ENCODE measurements at regions not wholly inside any gene's neighbourhood (a gene's known extent, or its start where the extent isn't known, plus 50 kb on each side); places are given as distances from the start of the nearest gene placed in this dataset.

DNA sequence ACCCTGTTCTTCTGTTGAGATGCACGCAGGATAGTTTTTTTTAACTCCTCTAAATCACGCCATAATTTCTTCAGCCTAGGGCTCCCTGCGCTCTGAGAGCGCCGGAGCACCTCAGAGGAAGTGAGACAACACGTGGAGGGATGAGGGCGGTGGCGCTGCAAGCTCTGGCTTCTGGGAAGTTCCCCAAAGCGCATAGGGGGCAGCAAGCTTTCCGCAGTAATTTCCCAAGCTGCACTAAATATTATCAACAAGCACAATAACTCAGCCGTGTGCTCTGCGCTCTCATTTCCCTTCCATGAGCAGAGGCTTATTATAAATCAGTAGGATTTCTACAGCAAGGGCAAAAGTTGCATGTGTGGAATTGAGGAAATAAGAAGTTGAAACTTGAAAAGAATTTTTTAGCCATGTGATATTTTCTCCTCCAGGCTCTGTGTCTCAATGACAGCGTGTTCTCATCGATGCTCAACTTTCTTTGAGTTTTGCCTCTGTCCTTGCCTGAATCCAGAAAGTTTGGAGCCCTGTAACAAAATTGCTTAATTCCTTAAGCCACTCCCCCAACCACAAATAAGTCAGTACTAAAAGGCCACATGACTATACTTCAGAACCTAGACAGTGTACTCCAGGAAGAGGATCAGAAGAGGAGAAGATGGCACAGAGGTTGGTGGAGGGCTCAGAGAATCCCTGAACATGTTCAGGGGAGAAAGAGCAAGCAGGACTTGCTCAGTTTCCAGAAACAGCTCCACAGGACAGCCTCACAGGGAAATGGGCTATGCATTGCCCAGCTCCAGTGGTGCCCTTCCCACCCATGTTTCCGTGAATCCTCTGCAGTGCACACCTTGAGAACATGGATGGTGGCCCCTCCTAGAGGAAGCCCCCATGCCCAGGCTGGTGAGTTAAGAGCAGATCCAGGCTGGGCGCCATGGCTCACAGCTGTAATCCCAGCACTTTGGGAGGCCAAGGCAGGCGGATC lies 221.5 kb upstream of the GHITM start:
- Histone ChIP-seq H3K18ac (ENCODE audit: extremely low read depth, low read length) (no peak overlapping the region), H4K8ac (ENCODE audit: extremely low read depth, insufficient read depth, low read length) (no peak overlapping the region), H2BK20ac (ENCODE audit: low read length) (no peak overlapping the region), H3K79me1 (ENCODE audit: low read depth, low read length) (no peaks in the 10 kb centered on the region), H2BK15ac (ENCODE audit: low read length) (no peak overlapping the region), H3K9ac (replicated peaks in 1 of 4; ENCODE audit: extremely low read depth in 1 of 4, low read depth in 3 of 4, low read length in 3 of 4) (no peak overlapping the region), H2AK5ac (ENCODE audit: low read depth, low read length) (no peak overlapping the region), H3K4me1 (replicated peaks in 1 of 4; ENCODE audit: control insufficient read depth in 3 of 4, insufficient read depth in 4 of 4, low read length in 3 of 4) (peaks cover 0 to 3% (median 1%) of the 10 kb centered on the region in 4 experiments; a peak in 2 of 7 replicates), H3K36me3 (ENCODE audit: control insufficient read depth in 2 of 4, insufficient read depth in 4 of 4, low read length in 3 of 4) (no peaks in the 10 kb centered on the region), H2AFZ (ENCODE audit: low read length) (no peak overlapping the region), H2BK5ac (ENCODE audit: low read depth, low read length) (no peak overlapping the region), H2BK120ac (replicated peaks; ENCODE audit: low read depth, low read length) (no peak overlapping the region), H4K91ac (replicated peaks; ENCODE audit: insufficient read length, low read length) (no peak overlapping the region), H3K23me2 (ENCODE audit: low read depth, low read length) (no peaks in the 10 kb centered on the region), H3K14ac (ENCODE audit: insufficient read length) (no peak overlapping the region), H3K4ac (replicated peaks; ENCODE audit: insufficient read length, low read depth, low read length) (no peak overlapping the region), H3K9me3 (ENCODE audit: insufficient read depth in 2 of 2, low read depth in 1 of 2, low read length in 1 of 2) (no peaks in the 10 kb centered on the region), H3K56ac (replicated peaks; ENCODE audit: insufficient read length, low read depth, low read length) (no peak overlapping the region), H3K27ac (ENCODE audit: low read depth, low read length) (no peak overlapping the region), H3K27me3 (replicated peaks in 1 of 4; ENCODE audit: control insufficient read depth in 3 of 4, extremely low read depth in 1 of 4, insufficient read depth in 3 of 4, low read length in 3 of 4) (no peaks in the 10 kb centered on the region), H3K4me3 (ENCODE audit: extremely low read depth in 1 of 4, insufficient read depth in 2 of 4, low read depth in 3 of 4, low read length in 4 of 4) (no peak overlapping the region), H3K23ac (ENCODE audit: insufficient read length) (no peak overlapping the region), H3K79me2 (ENCODE audit: control insufficient read depth in 1 of 2, insufficient read depth in 2 of 2, low read length in 2 of 2) (no peaks in the 10 kb centered on the region), H4K5ac (ENCODE audit: insufficient read length, low read depth, low read length) (no peak overlapping the region), H2BK12ac (ENCODE audit: low read depth, low read length) (no peak overlapping the region), H3K4me2 (ENCODE audit: insufficient read depth in 1 of 2, low read depth in 2 of 2, low read length in 2 of 2) (no peak overlapping the region), H4K20me1 (replicated peaks in 1 of 2; ENCODE audit: control insufficient read depth in 1 of 2, insufficient read depth in 2 of 2, low read length in 2 of 2) (no peaks in the 10 kb centered on the region)
- POLR2A ChIA-PET (ENCODE audit: partially characterized antibody), result no interaction called here
- DNase-seq (ENCODE audit: low read depth in 1 of 2, low spot score in 2 of 2) (no peak), FAIRE-seq (no peak)
- CTCF ChIA-PET (ENCODE audit: partially characterized antibody), result interaction anchor here (0.6 to 1.3 kb wide), 9 partner anchors 8 to 407 kb away, joined by 3 to 5 read pairs (median 3); no protein-coding TSS in a partner anchor
- 73% methylated on average over 17 of the region's 17 CpGs; no CpG with 5 or more reads in 1 of the 2 experiments for WGBS, 2 experiments (ENCODE audit: extremely low coverage in 1 of 2, insufficient coverage in 1 of 2, insufficient read length in 1 of 2, insufficient replicate concordance in 2 of 2, low coverage in 1 of 2, low lambda C conversion rate in 2 of 2, missing lambda C conversion rate in 1 of 2)
- TF ChIP-seq, protein P1, sequence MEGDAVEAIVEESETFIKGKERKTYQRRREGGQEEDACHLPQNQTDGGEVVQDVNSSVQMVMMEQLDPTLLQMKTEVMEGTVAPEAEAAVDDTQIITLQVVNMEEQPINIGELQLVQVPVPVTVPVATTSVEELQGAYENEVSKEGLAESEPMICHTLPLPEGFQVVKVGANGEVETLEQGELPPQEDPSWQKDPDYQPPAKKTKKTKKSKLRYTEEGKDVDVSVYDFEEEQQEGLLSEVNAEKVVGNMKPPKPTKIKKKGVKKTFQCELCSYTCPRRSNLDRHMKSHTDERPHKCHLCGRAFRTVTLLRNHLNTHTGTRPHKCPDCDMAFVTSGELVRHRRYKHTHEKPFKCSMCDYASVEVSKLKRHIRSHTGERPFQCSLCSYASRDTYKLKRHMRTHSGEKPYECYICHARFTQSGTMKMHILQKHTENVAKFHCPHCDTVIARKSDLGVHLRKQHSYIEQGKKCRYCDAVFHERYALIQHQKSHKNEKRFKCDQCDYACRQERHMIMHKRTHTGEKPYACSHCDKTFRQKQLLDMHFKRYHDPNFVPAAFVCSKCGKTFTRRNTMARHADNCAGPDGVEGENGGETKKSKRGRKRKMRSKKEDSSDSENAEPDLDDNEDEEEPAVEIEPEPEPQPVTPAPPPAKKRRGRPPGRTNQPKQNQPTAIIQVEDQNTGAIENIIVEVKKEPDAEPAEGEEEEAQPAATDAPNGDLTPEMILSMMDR (IDR thresholded peaks at IDR 0.05; ENCODE audit: control extremely low read depth in 1 of 3, insufficient read depth in 1 of 3, low read depth in 1 of 3, low read length in 3 of 3), result peak; percentile 37 to 50 (median 49)
- TF ChIP-seq TAF7 (optimal IDR thresholded peaks at IDR 0.05; ENCODE audit: borderline replicate concordance, low read depth, low read length), result no peak
- no peak for TF ChIP-seq SAP30 (IDR thresholded peaks at IDR 0.05; ENCODE audit: insufficient read depth, insufficient replicate concordance, low read length)
- no peak for TF ChIP-seq BACH1 (IDR thresholded peaks at IDR 0.05; ENCODE audit: low read length)
- TF ChIP-seq, protein P2, sequence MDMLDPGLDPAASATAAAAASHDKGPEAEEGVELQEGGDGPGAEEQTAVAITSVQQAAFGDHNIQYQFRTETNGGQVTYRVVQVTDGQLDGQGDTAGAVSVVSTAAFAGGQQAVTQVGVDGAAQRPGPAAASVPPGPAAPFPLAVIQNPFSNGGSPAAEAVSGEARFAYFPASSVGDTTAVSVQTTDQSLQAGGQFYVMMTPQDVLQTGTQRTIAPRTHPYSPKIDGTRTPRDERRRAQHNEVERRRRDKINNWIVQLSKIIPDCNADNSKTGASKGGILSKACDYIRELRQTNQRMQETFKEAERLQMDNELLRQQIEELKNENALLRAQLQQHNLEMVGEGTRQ (IDR thresholded peaks at IDR 0.05; ENCODE audit: low read length), result peak; percentile 14; the same call in 1 of the 2 replicates
- TF ChIP-seq, protein P3, sequence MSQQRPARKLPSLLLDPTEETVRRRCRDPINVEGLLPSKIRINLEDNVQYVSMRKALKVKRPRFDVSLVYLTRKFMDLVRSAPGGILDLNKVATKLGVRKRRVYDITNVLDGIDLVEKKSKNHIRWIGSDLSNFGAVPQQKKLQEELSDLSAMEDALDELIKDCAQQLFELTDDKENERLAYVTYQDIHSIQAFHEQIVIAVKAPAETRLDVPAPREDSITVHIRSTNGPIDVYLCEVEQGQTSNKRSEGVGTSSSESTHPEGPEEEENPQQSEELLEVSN (IDR thresholded peaks at IDR 0.05), result peak; percentile 49; the same call in 1 of the 2 replicates
